ENCODE measurements at regions not wholly inside any gene's neighbourhood (a gene's known extent, or its start where the extent isn't known, plus 50 kb on each side); places are given as distances from the start of the nearest gene placed in this dataset.

DNA sequence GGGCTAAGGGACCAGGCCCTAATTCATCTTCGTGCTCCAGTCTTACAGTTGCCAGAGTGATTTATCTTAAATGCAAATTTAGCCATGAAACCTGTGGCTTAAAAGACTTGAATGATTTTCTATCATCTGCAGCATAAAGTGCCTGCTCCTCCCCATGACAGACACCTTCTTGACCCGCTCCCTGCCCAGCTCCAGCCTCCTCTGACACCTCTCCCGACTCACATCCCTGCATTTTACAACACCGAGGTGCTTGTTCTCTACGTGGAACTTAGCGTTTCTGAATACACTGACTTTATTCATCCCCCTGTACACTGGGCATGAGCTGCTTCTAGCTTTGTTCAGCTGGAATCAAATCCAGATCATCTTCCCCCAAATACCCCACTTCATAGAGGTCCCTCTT lies 128.7 kb upstream of the MYO16 start:
- TF ChIP-seq, protein P1, sequence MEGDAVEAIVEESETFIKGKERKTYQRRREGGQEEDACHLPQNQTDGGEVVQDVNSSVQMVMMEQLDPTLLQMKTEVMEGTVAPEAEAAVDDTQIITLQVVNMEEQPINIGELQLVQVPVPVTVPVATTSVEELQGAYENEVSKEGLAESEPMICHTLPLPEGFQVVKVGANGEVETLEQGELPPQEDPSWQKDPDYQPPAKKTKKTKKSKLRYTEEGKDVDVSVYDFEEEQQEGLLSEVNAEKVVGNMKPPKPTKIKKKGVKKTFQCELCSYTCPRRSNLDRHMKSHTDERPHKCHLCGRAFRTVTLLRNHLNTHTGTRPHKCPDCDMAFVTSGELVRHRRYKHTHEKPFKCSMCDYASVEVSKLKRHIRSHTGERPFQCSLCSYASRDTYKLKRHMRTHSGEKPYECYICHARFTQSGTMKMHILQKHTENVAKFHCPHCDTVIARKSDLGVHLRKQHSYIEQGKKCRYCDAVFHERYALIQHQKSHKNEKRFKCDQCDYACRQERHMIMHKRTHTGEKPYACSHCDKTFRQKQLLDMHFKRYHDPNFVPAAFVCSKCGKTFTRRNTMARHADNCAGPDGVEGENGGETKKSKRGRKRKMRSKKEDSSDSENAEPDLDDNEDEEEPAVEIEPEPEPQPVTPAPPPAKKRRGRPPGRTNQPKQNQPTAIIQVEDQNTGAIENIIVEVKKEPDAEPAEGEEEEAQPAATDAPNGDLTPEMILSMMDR (conservative IDR thresholded peaks at IDR 0.05; ENCODE audit: low read depth, low read length): no peak
- TF ChIP-seq EZH2 (IDR thresholded peaks at IDR 0.05; ENCODE audit: borderline replicate concordance, low read depth, low read length, poor library complexity, severe bottlenecking): no peak

Data from A673 (cell line).